SK-N-SH treated with all-trans-retinoic acid at 6 μM for 48 hours (cell line): ENCODE measurements at regions not wholly inside any gene's neighbourhood (a gene's known extent, or its start where the extent isn't known, plus 50 kb on each side); places are given as distances from the start of the nearest gene placed in this dataset.

Experiments used
- ATAC-seq: fragments of 200-7000 bp; cut with Tn5 transposase; 3 replicates; pipeline ENCODE4 v1.9.1; 2020; ENCODE audit warnings: mild to moderate bottlenecking, moderate library complexity
- ARNTL ChIP-seq: fragments of 450-650 bp; formaldehyde crosslinking; IDR thresholded peaks from 2 replicates; pipeline ENCODE4 v1.5.0; 2020; ENCODE audit warnings: low read depth, mild to moderate bottlenecking, moderate library complexity, borderline replicate concordance
- BACH2 ChIP-seq: fragments of 250-450 bp; sonication (Bioruptor Pico); IDR thresholded peaks from 2 replicates; pipeline ENCODE4 v1.9.0; 2021; ENCODE audit warnings: mild to moderate bottlenecking, borderline replicate concordance
- CREB5 ChIP-seq: fragments of 250-450 bp; sonication (Bioruptor Pico); IDR thresholded peaks from 2 replicates; pipeline ENCODE4 v1.5.1; 2020; ENCODE audit warnings: low read depth, mild to moderate bottlenecking, moderate library complexity
- CSDC2 ChIP-seq: fragments of 250-450 bp; sonication (Bioruptor Pico); IDR thresholded peaks from 2 replicates; pipeline ENCODE4 v1.5.0; 2020; ENCODE audit warnings: mild to moderate bottlenecking, moderate library complexity
- CSRNP3 ChIP-seq: fragments of 250-450 bp; sonication (Bioruptor Pico); IDR thresholded peaks from 2 replicates; pipeline ENCODE4 v1.5.1; 2021; ENCODE audit warnings: mild to moderate bottlenecking, moderate library complexity
- ESRRG ChIP-seq: fragments of 250-450 bp; sonication (Bioruptor Pico); IDR thresholded peaks from 2 replicates; pipeline ENCODE4 v1.6.1; 2021; ENCODE audit warnings: mild to moderate bottlenecking
- ISL1 ChIP-seq: fragments of 250-450 bp; sonication (Bioruptor Pico); IDR thresholded peaks from 2 replicates; pipeline ENCODE4 v2.1.2; 2022; ENCODE audit warnings: mild to moderate bottlenecking, moderate library complexity
- OSR1 ChIP-seq: fragments of 250-450 bp; sonication (Bioruptor Pico); IDR thresholded peaks from 2 replicates; pipeline ENCODE4 v1.8.0; 2022; ENCODE audit warnings: moderate library complexity, mild to moderate bottlenecking, inconsistent platforms
- POU6F1 ChIP-seq: fragments of 250-450 bp; sonication (Bioruptor Pico); IDR thresholded peaks from 2 replicates; pipeline ENCODE4 v1.8.0; 2021; ENCODE audit warnings: low read depth, mild to moderate bottlenecking, moderate library complexity, borderline replicate concordance
- RARB ChIP-seq: fragments of 250-450 bp; sonication (Bioruptor Pico); IDR thresholded peaks from 2 replicates; pipeline ENCODE4 v1.8.0; 2021; ENCODE audit warnings: mild to moderate bottlenecking, moderate library complexity
- SNAI2 ChIP-seq: fragments of 250-450 bp; sonication (Bioruptor Pico); IDR thresholded peaks from 2 replicates; pipeline ENCODE4 v1.5.0; 2020; ENCODE audit warnings: mild to moderate bottlenecking, moderate library complexity
- TCF4 ChIP-seq: fragments of 250-450 bp; sonication (Bioruptor Pico); IDR thresholded peaks from 2 replicates; pipeline ENCODE4 v1.8.0; 2021; ENCODE audit warnings: mild to moderate bottlenecking, moderate library complexity, borderline replicate concordance
- TSHZ2 ChIP-seq: fragments of 250-450 bp; sonication (Bioruptor Pico); IDR thresholded peaks from 2 replicates; pipeline ENCODE4 v1.5.0; 2020; ENCODE audit warnings: mild to moderate bottlenecking, moderate library complexity
- ZC3H10 ChIP-seq: fragments of 250-450 bp; sonication (Bioruptor Pico); IDR thresholded peaks from 2 replicates; pipeline ENCODE4 v1.5.1; 2021; ENCODE audit warnings: mild to moderate bottlenecking, moderate library complexity
- ZFP3 ChIP-seq: fragments of 250-450 bp; sonication (Bioruptor Pico); IDR thresholded peaks from 2 replicates; pipeline ENCODE4 v1.5.0; 2020; ENCODE audit warnings: mild to moderate bottlenecking, moderate library complexity
- ZFP30 ChIP-seq: fragments of 450-650 bp; formaldehyde crosslinking; IDR thresholded peaks from 2 replicates; pipeline ENCODE4 v1.5.0; 2022; ENCODE audit warnings: mild to moderate bottlenecking, moderate library complexity
- ZNF565 ChIP-seq: fragments of 450-650 bp; formaldehyde crosslinking; conservative IDR thresholded peaks from 2 replicates; pipeline ENCODE4 v1.5.0; 2020; ENCODE audit warnings: low read depth, mild to moderate bottlenecking, moderate library complexity
- ZNF8 ChIP-seq: fragments of 450-650 bp; formaldehyde crosslinking; IDR thresholded peaks from 2 replicates; pipeline ENCODE4 v1.5.0; 2020; ENCODE audit warnings: mild to moderate bottlenecking, moderate library complexity

GRCh38 chrX:17986977-17987376 is 125.9 kb upstream of the RAI2 start:
- ATAC-seq, result no peak

GRCh38 chrX:17986440-17986839 is 125.3 kb upstream of the RAI2 start:
- ATAC-seq, result no peak
- no peak for TF ChIP-seq ARNTL (CRISPR knock-in tag)
- TF ChIP-seq CREB5, result no peak
- TF ChIP-seq ZFP3 (CRISPR knock-in tag), result no peak
- TF ChIP-seq CSDC2 (CRISPR knock-in tag), result no peak
- no peak for TF ChIP-seq POU6F1 (CRISPR knock-in tag)
- TF ChIP-seq ISL1, result no peak
- no peak for TF ChIP-seq ZFP30 (CRISPR knock-in tag)
- no peak for TF ChIP-seq ZC3H10 (CRISPR knock-in tag)
- TF ChIP-seq ZNF565 (CRISPR knock-in tag), result no peak
- no peak for TF ChIP-seq CSRNP3 (CRISPR knock-in tag)
- TF ChIP-seq OSR1, result no peak
- TF ChIP-seq TCF4, result no peak
- TF ChIP-seq TSHZ2, result no peak
- no peak for TF ChIP-seq RARB (CRISPR knock-in tag)
- TF ChIP-seq ZNF8 (CRISPR knock-in tag), result no peak

More at GRCh38 chrX:17986977-17987376, 125.9 kb upstream of the RAI2 start:
- TF ChIP-seq CSDC2 (CRISPR knock-in tag) (no peak), POU6F1 (CRISPR knock-in tag) (no peak), CSRNP3 (CRISPR knock-in tag) (no peak), SNAI2 (CRISPR knock-in tag) (no peak), ZNF565 (CRISPR knock-in tag) (no peak), ESRRG (no peak), CREB5 (no peak), ZFP3 (CRISPR knock-in tag) (no peak), ZNF8 (CRISPR knock-in tag) (no peak), ZC3H10 (CRISPR knock-in tag) (no peak), ISL1 (no peak)

GRCh38 chrX:17984415-17984814 is 123.3 kb upstream of the RAI2 start:
- no peak for TF ChIP-seq RARB (CRISPR knock-in tag)
- no peak for TF ChIP-seq SNAI2 (CRISPR knock-in tag)
- no peak for TF ChIP-seq CSDC2 (CRISPR knock-in tag)
- TF ChIP-seq TSHZ2, result no peak
- TF ChIP-seq ESRRG, result no peak
- TF ChIP-seq BACH2 (CRISPR knock-in tag), result no peak
- ATAC-seq, result no peak
